Nephron progenitor cell (in vitro differentiated cells): ENCODE measurements at regions not wholly inside any gene's neighbourhood (a gene's known extent, or its start where the extent isn't known, plus 50 kb on each side); places are given as distances from the start of the nearest gene placed in this dataset.

Experiments
- DNase-seq: peaks from one replicate; pipeline ENCODE4 v3.0.0; 2021
- H3K27ac Mint-ChIP-seq: 2 replicates; pipeline ENCODE4 v1.8.0; 2021; ENCODE audit warnings: mild to moderate bottlenecking, moderate library complexity, mixed read lengths
- H3K27me3 Mint-ChIP-seq: 2 replicates; pipeline ENCODE4 v1.8.0; 2021; ENCODE audit warnings: mild to moderate bottlenecking, low read depth, mixed read lengths; ENCODE audit not compliant: poor library complexity
- H3K36me3 Mint-ChIP-seq: 2 replicates; pipeline ENCODE4 v1.8.0; 2021; ENCODE audit warnings: low read depth, mixed read lengths
- H3K4me1 Mint-ChIP-seq: 2 replicates; pipeline ENCODE4 v1.8.0; 2021; ENCODE audit warnings: mixed read lengths
- H3K4me3 Mint-ChIP-seq: 2 replicates; pipeline ENCODE4 v1.8.0; 2021; ENCODE audit warnings: mild to moderate bottlenecking, moderate library complexity, mixed read lengths
- H3K9me3 Mint-ChIP-seq: 2 replicates; pipeline ENCODE4 v1.8.0; 2021; ENCODE audit warnings: mild to moderate bottlenecking, moderate library complexity, mixed read lengths
- CTCF ChIP-seq: fragments of 200-600 bp; sonication (generic); IDR thresholded peaks from 2 replicates; pipeline ENCODE4 v1.5.0; 2021; ENCODE audit warnings: antibody characterized with exemption

GRCh38 chr11:46198245-46199240 is 77.3 kb upstream of the PHF21A start:
- no peaks in the 10 kb centered on the region for H3K36me3 Mint-ChIP-seq
- H3K4me1 Mint-ChIP-seq, result peaks cover 9% of the 10 kb centered on the region
- no peak for DNase-seq
- TF ChIP-seq CTCF, result no peak
- H3K27me3 Mint-ChIP-seq, result peaks cover 21% of the 10 kb centered on the region
- no peak overlapping the region for H3K4me3 Mint-ChIP-seq
- H3K27ac Mint-ChIP-seq, result no peak overlapping the region
- no peaks in the 10 kb centered on the region for H3K9me3 Mint-ChIP-seq

GRCh38 chr11:46197421-46197820 is 76.2 kb upstream of the PHF21A start:
- H3K9me3 Mint-ChIP-seq, result no peaks in the 10 kb centered on the region
- no peak overlapping the region for H3K4me3 Mint-ChIP-seq
- H3K4me1 Mint-ChIP-seq, result peaks cover 7% of the 10 kb centered on the region
- no peak overlapping the region for H3K27ac Mint-ChIP-seq
- no peaks in the 10 kb centered on the region for H3K36me3 Mint-ChIP-seq
- no peak for TF ChIP-seq CTCF
- DNase-seq, result no peak
- H3K27me3 Mint-ChIP-seq, result peaks cover 20% of the 10 kb centered on the region

GRCh38 chr11:46188017-46188416 is 66.8 kb upstream of the PHF21A start:
- peaks cover 6% of the 10 kb centered on the region for H3K27me3 Mint-ChIP-seq
- no peak overlapping the region for H3K4me3 Mint-ChIP-seq
- no peaks in the 10 kb centered on the region for H3K4me1 Mint-ChIP-seq
- no peak overlapping the region for H3K27ac Mint-ChIP-seq
- no peak for DNase-seq
- H3K9me3 Mint-ChIP-seq, result peaks cover 15% of the 10 kb centered on the region
- no peak for TF ChIP-seq CTCF
- no peaks in the 10 kb centered on the region for H3K36me3 Mint-ChIP-seq

GRCh38 chr11:46183819-46184218 is 62.6 kb upstream of the PHF21A start:
- no peak overlapping the region for H3K27ac Mint-ChIP-seq
- no peaks in the 10 kb centered on the region for H3K4me1 Mint-ChIP-seq
- peaks cover 7% of the 10 kb centered on the region for H3K9me3 Mint-ChIP-seq
- no peak for DNase-seq
- TF ChIP-seq CTCF, result no peak
- no peak overlapping the region for H3K4me3 Mint-ChIP-seq
- peaks cover 2% of the 10 kb centered on the region for H3K27me3 Mint-ChIP-seq
- no peaks in the 10 kb centered on the region for H3K36me3 Mint-ChIP-seq

GRCh38 chr11:46181843-46182424 is 60.7 kb upstream of the PHF21A start:
- Mint-ChIP-seq H3K36me3 (no peaks in the 10 kb centered on the region), H3K4me1 (no peaks in the 10 kb centered on the region), H3K4me3 (no peak overlapping the region), H3K27ac (no peak overlapping the region), H3K27me3 (peaks cover 16% of the 10 kb centered on the region), H3K9me3 (peaks cover 7% of the 10 kb centered on the region)
- no peak for DNase-seq
- no peak for TF ChIP-seq CTCF
